HepG2 (cell line): ENCODE measurements at regions not wholly inside any gene's neighbourhood (a gene's known extent, or its start where the extent isn't known, plus 50 kb on each side); places are given as distances from the start of the nearest gene placed in this dataset.

ENCODE experiments used
- CHD4 ChIP-seq: fragments of 200-600 bp; sonication (generic); IDR thresholded peaks from 2 replicates; pipeline ENCODE4 v1.7.0; 2017; ENCODE audit warnings: mild to moderate bottlenecking, low read length, borderline replicate concordance
- CREB1 ChIP-seq, 2 experiments: fragments of 450-650 bp in 1 of 2; IDR thresholded peaks; 2 replicates each; pipeline ENCODE4 v1.6.1; 2016 to 2017; ENCODE audit warnings: control low read depth in 1 of 2, mild to moderate bottlenecking in 1 of 2, missing compliant biosample characterization in 1 of 2, missing genetic modification characterization in 1 of 2
- FOXA1 ChIP-seq, 2 experiments: fragments of 450-650 bp in 1 of 2; sonication (generic) in 1 of 2; formaldehyde crosslinking in 1 of 2; IDR thresholded peaks; 2 replicates each; pipeline versions ENCODE4 v1.4.0 to v1.6.1; 2016 to 2020; ENCODE audit warnings: missing genetic modification reagents in 1 of 2
- GATAD1 ChIP-seq: IDR thresholded peaks from 2 replicates; pipeline ENCODE4 v1.6.1; 2016; ENCODE audit warnings: missing genetic modification reagents, missing compliant biosample characterization
- HNF1B ChIP-seq: sonication (generic); formaldehyde crosslinking; IDR thresholded peaks from 2 replicates; pipeline ENCODE4 v1.5.1; 2020; ENCODE audit warnings: mild to moderate bottlenecking, moderate library complexity, missing genetic modification reagents
- ISX ChIP-seq: sonication (generic); formaldehyde crosslinking; conservative IDR thresholded peaks from 2 replicates; pipeline ENCODE4 v1.5.0; 2020; ENCODE audit warnings: missing genetic modification reagents
- NFYB ChIP-seq: sonication (generic); formaldehyde crosslinking; IDR thresholded peaks from 2 replicates; pipeline ENCODE4 v1.4.0; 2020; ENCODE audit warnings: missing genetic modification reagents
- SUZ12 ChIP-seq: fragments of 150-350 bp; IDR thresholded peaks from 2 replicates; pipeline ENCODE4 v1.6.1; 2014; ENCODE audit warnings: low read depth, low read length
- TARDBP ChIP-seq: sonication (generic); formaldehyde crosslinking; IDR thresholded peaks from 2 replicates; pipeline ENCODE4 v1.8.0; 2022; ENCODE audit warnings: mild to moderate bottlenecking, missing genetic modification reagents
- ZKSCAN1 ChIP-seq: fragments of 150-350 bp; IDR thresholded peaks from 2 replicates; pipeline ENCODE4 v1.6.1; 2014; ENCODE audit warnings: low read length
- ZNF781 ChIP-seq: sonication (generic); formaldehyde crosslinking; IDR thresholded peaks from 2 replicates; pipeline ENCODE4 v1.5.1; 2020; ENCODE audit warnings: borderline replicate concordance, mild to moderate bottlenecking, missing genetic modification reagents; ENCODE audit errors: not compliant biosample characterization
- TF ChIP-seq, protein P1 (sequence below): sonication (generic); formaldehyde crosslinking; IDR thresholded peaks from 2 replicates; pipeline ENCODE4 v1.5.0; 2020; ENCODE audit warnings: mild to moderate bottlenecking, missing genetic modification reagents, moderate library complexity

- TF ChIP-seq, protein P1, sequence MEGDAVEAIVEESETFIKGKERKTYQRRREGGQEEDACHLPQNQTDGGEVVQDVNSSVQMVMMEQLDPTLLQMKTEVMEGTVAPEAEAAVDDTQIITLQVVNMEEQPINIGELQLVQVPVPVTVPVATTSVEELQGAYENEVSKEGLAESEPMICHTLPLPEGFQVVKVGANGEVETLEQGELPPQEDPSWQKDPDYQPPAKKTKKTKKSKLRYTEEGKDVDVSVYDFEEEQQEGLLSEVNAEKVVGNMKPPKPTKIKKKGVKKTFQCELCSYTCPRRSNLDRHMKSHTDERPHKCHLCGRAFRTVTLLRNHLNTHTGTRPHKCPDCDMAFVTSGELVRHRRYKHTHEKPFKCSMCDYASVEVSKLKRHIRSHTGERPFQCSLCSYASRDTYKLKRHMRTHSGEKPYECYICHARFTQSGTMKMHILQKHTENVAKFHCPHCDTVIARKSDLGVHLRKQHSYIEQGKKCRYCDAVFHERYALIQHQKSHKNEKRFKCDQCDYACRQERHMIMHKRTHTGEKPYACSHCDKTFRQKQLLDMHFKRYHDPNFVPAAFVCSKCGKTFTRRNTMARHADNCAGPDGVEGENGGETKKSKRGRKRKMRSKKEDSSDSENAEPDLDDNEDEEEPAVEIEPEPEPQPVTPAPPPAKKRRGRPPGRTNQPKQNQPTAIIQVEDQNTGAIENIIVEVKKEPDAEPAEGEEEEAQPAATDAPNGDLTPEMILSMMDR (CRISPR knock-in tag): no peak
- TF ChIP-seq CHD4 (no peak), GATAD1 (no peak), ISX (CRISPR knock-in tag) (no peak), NFYB (no peak), ZKSCAN1 (no peak), CREB1 (IDR thresholded peaks at IDR 0.05) (no peak), CREB1 (CRISPR knock-in tag; IDR thresholded peaks at IDR 0.05) (no peak), ZNF781 (no peak), TARDBP (CRISPR knock-in tag) (no peak), SUZ12 (no peak), HNF1B (CRISPR knock-in tag) (no peak), FOXA1 (IDR thresholded peaks at IDR 0.05) (no peak), FOXA1 (CRISPR knock-in tag; IDR thresholded peaks at IDR 0.05) (no peak)
Observed at GRCh38 chr22:44572414-44573207, 74.6 kb upstream of the RTL6 start.
